ES-I3 (cell line): ENCODE measurements at regions not wholly inside any gene's neighbourhood (a gene's known extent, or its start where the extent isn't known, plus 50 kb on each side); places are given as distances from the start of the nearest gene placed in this dataset.

Source experiments
- H3K36me3 ChIP-seq: 2 replicates; pipeline ENCODE4 v1.6.1; 2013; ENCODE audit warnings: mild to moderate bottlenecking, low read length, control low read depth, moderate library complexity; ENCODE audit not compliant: insufficient read depth
- H3K4me1 ChIP-seq: 2 replicates; pipeline ENCODE4 v1.6.1; 2013; ENCODE audit warnings: mild to moderate bottlenecking, control low read depth, low read length; ENCODE audit not compliant: insufficient read depth
- H3K9ac ChIP-seq: 2 replicates; pipeline ENCODE4 v1.6.1; 2013; ENCODE audit warnings: low read depth, mild to moderate bottlenecking, low read length, moderate library complexity
- H3K9me3 ChIP-seq: 2 replicates; pipeline ENCODE4 v1.6.1; 2013; ENCODE audit warnings: mild to moderate bottlenecking, low read length, moderate library complexity; ENCODE audit not compliant: control insufficient read depth, insufficient read depth

GRCh38 chr3:124552224-124552623 lies 178.0 kb upstream of the UMPS start:
- H3K9ac ChIP-seq: no peak overlapping the region

GRCh38 chr3:124553178-124553577 lies 177.1 kb upstream of the UMPS start:
- Histone ChIP-seq H3K9ac (no peak overlapping the region), H3K36me3 (no peaks in the 10 kb centered on the region), H3K4me1 (peaks cover 6% of the 10 kb centered on the region; the same call in 1 of the 2 replicates), H3K9me3 (no peaks in the 10 kb centered on the region)

More at GRCh38 chr3:124552224-124552623, 178.0 kb upstream of the UMPS start:
- no peaks in the 10 kb centered on the region for H3K36me3 ChIP-seq
- no peaks in the 10 kb centered on the region for H3K9me3 ChIP-seq
- peaks cover under 1% of the 10 kb centered on the region; the same call in 1 of the 2 replicates for H3K4me1 ChIP-seq

- H3K4me1 ChIP-seq: peaks cover 15% of the 10 kb centered on the region; the same call in 1 of the 2 replicates
- H3K9ac ChIP-seq: no peak overlapping the region
- no peaks in the 10 kb centered on the region for H3K9me3 ChIP-seq
- no peaks in the 10 kb centered on the region for H3K36me3 ChIP-seq
Observed at GRCh38 chr3:124556636-124557035, 173.6 kb upstream of the UMPS start.

- Histone ChIP-seq H3K4me1 (peaks cover 15% of the 10 kb centered on the region; the same call in 1 of the 2 replicates), H3K9ac (no peak overlapping the region), H3K36me3 (no peaks in the 10 kb centered on the region), H3K9me3 (no peaks in the 10 kb centered on the region)
Observed at GRCh38 chr3:124557433-124558232, 172.6 kb upstream of the UMPS start.

GRCh38 chr3:124558991-124559845 lies 171.0 kb upstream of the UMPS start:
- Histone ChIP-seq H3K4me1 (peaks cover 15% of the 10 kb centered on the region; the same call in 1 of the 2 replicates), H3K9ac (no peak overlapping the region), H3K9me3 (no peaks in the 10 kb centered on the region), H3K36me3 (no peaks in the 10 kb centered on the region)

- no peaks in the 10 kb centered on the region for H3K9me3 ChIP-seq
- no peak overlapping the region for H3K9ac ChIP-seq
- peaks cover 15% of the 10 kb centered on the region; the same call in 1 of the 2 replicates for H3K4me1 ChIP-seq
- H3K36me3 ChIP-seq: no peaks in the 10 kb centered on the region
Observed at GRCh38 chr3:124559846-124560574, 170.2 kb upstream of the UMPS start.

GRCh38 chr3:124560666-124561215 lies 169.5 kb upstream of the UMPS start:
- no peaks in the 10 kb centered on the region for H3K9me3 ChIP-seq
- no peak overlapping the region for H3K9ac ChIP-seq
- no peaks in the 10 kb centered on the region for H3K36me3 ChIP-seq
- H3K4me1 ChIP-seq: peaks cover 15% of the 10 kb centered on the region; the same call in 1 of the 2 replicates

GRCh38 chr3:124562769-124563168 lies 167.5 kb upstream of the UMPS start:
- Histone ChIP-seq H3K4me1 (peaks cover 9% of the 10 kb centered on the region; the same call in 1 of the 2 replicates), H3K9ac (no peak overlapping the region), H3K36me3 (no peaks in the 10 kb centered on the region), H3K9me3 (no peaks in the 10 kb centered on the region)

- H3K4me1 ChIP-seq: peaks cover 9% of the 10 kb centered on the region; the same call in 1 of the 2 replicates
- no peaks in the 10 kb centered on the region for H3K9me3 ChIP-seq
- no peaks in the 10 kb centered on the region for H3K36me3 ChIP-seq
- no peak overlapping the region for H3K9ac ChIP-seq
Observed at GRCh38 chr3:124563376-124563775, 166.9 kb upstream of the UMPS start.

- Histone ChIP-seq H3K9ac (no peak overlapping the region), H3K9me3 (no peaks in the 10 kb centered on the region), H3K4me1 (no peaks in the 10 kb centered on the region), H3K36me3 (no peaks in the 10 kb centered on the region)
Observed at GRCh38 chr3:124565013-124565412, 165.2 kb upstream of the UMPS start.

- no peaks in the 10 kb centered on the region for H3K9me3 ChIP-seq
- no peaks in the 10 kb centered on the region for H3K4me1 ChIP-seq
- no peak overlapping the region for H3K9ac ChIP-seq
- H3K36me3 ChIP-seq: no peaks in the 10 kb centered on the region
Observed at GRCh38 chr3:124565551-124565950, 164.7 kb upstream of the UMPS start.

GRCh38 chr3:124566701-124567100 lies 163.6 kb upstream of the UMPS start:
- Histone ChIP-seq H3K9me3 (no peaks in the 10 kb centered on the region), H3K9ac (no peak overlapping the region), H3K4me1 (no peaks in the 10 kb centered on the region)

GRCh38 chr3:124567179-124567578 lies 163.1 kb upstream of the UMPS start:
- H3K9me3 ChIP-seq: no peaks in the 10 kb centered on the region
- H3K9ac ChIP-seq: no peak overlapping the region
- no peaks in the 10 kb centered on the region for H3K36me3 ChIP-seq
- no peaks in the 10 kb centered on the region for H3K4me1 ChIP-seq

More at GRCh38 chr3:124566701-124567100, 163.6 kb upstream of the UMPS start:
- no peaks in the 10 kb centered on the region for H3K36me3 ChIP-seq

- H3K9ac ChIP-seq: no peak overlapping the region
Observed at GRCh38 chr3:124569761-124570160, 160.5 kb upstream of the UMPS start.

More at GRCh38 chr3:124569761-124570160, 160.5 kb upstream of the UMPS start:
- H3K9me3 ChIP-seq: no peaks in the 10 kb centered on the region
- no peaks in the 10 kb centered on the region for H3K36me3 ChIP-seq
- H3K4me1 ChIP-seq: no peaks in the 10 kb centered on the region
